Activated T-cell treated with anti-CD3 and anti-CD28 coated beads for 4 hours (primary cell): ENCODE measurements at regions not wholly inside any gene's neighbourhood (a gene's known extent, or its start where the extent isn't known, plus 50 kb on each side); places are given as distances from the start of the nearest gene placed in this dataset.

ENCODE experiments used
- DNase-seq: peaks from one replicate; pipeline ENCODE4 v3.0.0-alpha.2; 2020

- DNase-seq = no peak
These were observed 118.1 kb downstream of the MAT2B start for GRCh38 chr5:163623524-163623923.

GRCh38 chr5:163623986-163624385, 118.6 kb downstream of the MAT2B start:
- no peak for DNase-seq

GRCh38 chr5:163624431-163624830, 119.0 kb downstream of the MAT2B start:
- DNase-seq = no peak

GRCh38 chr5:163626904-163627434, 121.5 kb downstream of the MAT2B start:
- no peak for DNase-seq

- no peak for DNase-seq
These were observed 126.4 kb downstream of the MAT2B start for GRCh38 chr5:163631856-163632255.

- no peak for DNase-seq
These were observed 128.6 kb downstream of the MAT2B start for GRCh38 chr5:163633926-163634460.

- no peak for DNase-seq
These were observed 130.2 kb downstream of the MAT2B start for GRCh38 chr5:163635631-163636030.

- DNase-seq = no peak
These were observed 137.5 kb downstream of the MAT2B start for GRCh38 chr5:163642904-163643303.

GRCh38 chr5:163645421-163646416, 140.3 kb downstream of the MAT2B start:
- no peak for DNase-seq

- no peak for DNase-seq
These were observed 144.1 kb downstream of the MAT2B start for GRCh38 chr5:163649514-163649913.

- DNase-seq = no peak
These were observed 148.1 kb downstream of the MAT2B start for GRCh38 chr5:163653526-163653925.

GRCh38 chr5:163658702-163659567, 153.5 kb downstream of the MAT2B start:
- no peak for DNase-seq

GRCh38 chr5:163659568-163659902, 154.1 kb downstream of the MAT2B start:
- no peak for DNase-seq

GRCh38 chr5:163660486-163660885, 155.1 kb downstream of the MAT2B start:
- no peak for DNase-seq

GRCh38 chr5:163661360-163661759, 155.9 kb downstream of the MAT2B start:
- DNase-seq = no peak

GRCh38 chr5:163670036-163670435, 164.6 kb downstream of the MAT2B start:
- no peak for DNase-seq

- DNase-seq = no peak
These were observed 171.7 kb downstream of the MAT2B start for GRCh38 chr5:163677092-163677491.

GRCh38 chr5:163682234-163682633, 176.8 kb downstream of the MAT2B start:
- DNase-seq = no peak

- no peak for DNase-seq
These were observed 182.0 kb downstream of the MAT2B start for GRCh38 chr5:163687414-163687813.

- no peak for DNase-seq
These were observed 186.7 kb downstream of the MAT2B start for GRCh38 chr5:163692091-163692490.

- DNase-seq = no peak
These were observed 190.6 kb downstream of the MAT2B start for GRCh38 chr5:163695830-163696578.

- DNase-seq = no peak
These were observed 191.1 kb downstream of the MAT2B start for GRCh38 chr5:163696579-163696887.
